LNCAP (cell line): ENCODE measurements at regions not wholly inside any gene's neighbourhood (a gene's known extent, or its start where the extent isn't known, plus 50 kb on each side); places are given as distances from the start of the nearest gene placed in this dataset.

ENCODE experiments used
- CTCF ChIP-seq: fragments of 450-650 bp; IDR thresholded peaks from 2 replicates; pipeline ENCODE4 v1.5.1; 2017; ENCODE audit warnings: mild to moderate bottlenecking

GRCh38 chr6:62669831-62670230 lies 383.8 kb upstream of the KHDRBS2 start:
- no peak for TF ChIP-seq CTCF

DNA sequence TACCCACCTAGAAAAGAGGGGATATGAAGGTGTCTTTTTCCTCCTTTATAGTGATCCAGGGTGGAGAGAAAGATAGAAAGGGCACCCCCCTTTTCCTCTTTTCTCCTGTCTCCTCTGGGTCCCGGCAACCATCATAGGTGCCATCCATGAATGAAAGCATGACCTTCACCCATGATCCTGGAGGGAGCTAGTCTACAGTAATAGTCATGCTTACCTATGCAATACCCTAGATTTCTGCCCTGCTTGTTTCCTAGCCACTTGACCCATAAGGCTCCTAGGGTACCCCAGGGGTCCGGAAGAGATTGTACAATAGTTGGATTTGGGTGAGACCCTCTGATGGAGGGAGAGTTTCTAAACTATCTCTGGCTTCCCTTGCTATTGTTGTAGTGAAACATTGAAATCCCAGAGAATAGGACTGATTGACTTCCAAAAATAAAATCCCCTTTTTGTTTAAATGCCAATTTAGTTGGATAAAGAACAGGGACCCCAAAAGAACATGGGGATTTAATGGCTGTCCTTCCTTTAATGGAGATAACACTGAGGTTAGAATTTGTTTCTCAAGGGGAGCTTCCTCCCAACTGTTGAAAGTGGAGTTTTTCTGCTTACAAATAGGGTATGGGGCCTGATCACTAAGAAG lies 366.8 kb upstream of the KHDRBS2 start:
- no peak for TF ChIP-seq CTCF

GRCh38 chr6:62645274-62645673 lies 359.2 kb upstream of the KHDRBS2 start:
- TF ChIP-seq CTCF: no peak

DNA sequence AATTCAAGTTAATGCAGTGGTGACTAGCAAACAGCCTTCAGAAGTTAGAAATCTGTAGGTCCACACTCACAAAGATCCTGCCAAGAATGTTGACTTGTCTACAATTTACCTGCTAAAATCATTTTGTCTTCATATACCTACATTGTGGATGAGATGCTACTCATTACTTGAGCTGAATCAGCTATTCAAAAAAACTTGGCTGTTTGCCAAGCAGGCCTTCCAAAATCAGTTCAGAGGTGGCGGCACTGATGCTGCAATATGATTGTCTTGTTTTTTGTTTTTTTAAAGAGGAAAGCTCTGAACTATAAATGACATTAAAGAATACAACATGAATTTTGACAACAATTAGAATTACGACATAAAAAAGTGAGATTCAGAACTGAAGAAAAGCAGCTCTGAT lies 354.7 kb upstream of the KHDRBS2 start:
- TF ChIP-seq CTCF: no peak

GRCh38 chr6:62626661-62627060 lies 340.6 kb upstream of the KHDRBS2 start:
- TF ChIP-seq CTCF: no peak

GRCh38 chr6:62623846-62624532 lies 338.0 kb upstream of the KHDRBS2 start:
- no peak for TF ChIP-seq CTCF

- TF ChIP-seq CTCF: no peak
Observed at GRCh38 chr6:62615366-62616015, 329.5 kb upstream of the KHDRBS2 start.
